B cell (primary cell): ENCODE measurements at regions not wholly inside any gene's neighbourhood (a gene's known extent, or its start where the extent isn't known, plus 50 kb on each side); places are given as distances from the start of the nearest gene placed in this dataset.

Source experiments
- ATAC-seq: fragments of 200-7000 bp; cut with Tn5 transposase; one replicate; pipeline ENCODE4 v1.10.0; 2021; ENCODE audit warnings: low read depth, mild to moderate bottlenecking, moderate number of reproducible peaks, moderate library complexity
- CTCF ChIA-PET: fragments of 350-600 bp; sonication (Branson Sonifier 250); formaldehyde crosslinking; loops from one replicate; lab custom pipeline; 2021; ENCODE audit warnings: antibody characterized with exemption, inconsistent platforms; lab: Charles Lee
- POLR2A ChIA-PET: fragments of 350-600 bp; sonication (Branson Sonifier 250); formaldehyde crosslinking; loops from one replicate; lab custom pipeline; 2021; ENCODE audit warnings: antibody characterized with exemption; lab: Charles Lee
- DNase-seq: peaks from one replicate; pipeline ENCODE4 v3.0.0; 2013
- H2AFZ ChIP-seq: 2 replicates; pipeline ENCODE4 v1.6.1; 2012; ENCODE audit warnings: mild to moderate bottlenecking, low read depth, low read length; ENCODE audit not compliant: insufficient read depth, poor library complexity, severe bottlenecking
- H3K27ac ChIP-seq, 2 donors: 1 replicate in 1 of 2; 2 replicates in 1 of 2; pipeline ENCODE4 v1.5.1; 2012 to 2013; ENCODE audit warnings: low read length in 2 of 2, mild to moderate bottlenecking in 2 of 2, moderate library complexity in 1 of 2
- H3K27me3 ChIP-seq, 4 experiments: fragments of 200-600 bp in 1 of 4; sonication (generic) in 1 of 4; replicated peaks in 1 of 4; 1 replicate in 2 of 4; 2 replicates in 2 of 4; pipeline versions ENCODE4 v1.6.1 to v1.7.0; 2013 to 2016; ENCODE audit warnings: low read length in 3 of 4, mild to moderate bottlenecking in 2 of 4, mixed read lengths in 1 of 4, moderate library complexity in 1 of 4; ENCODE audit not compliant: insufficient read depth in 4 of 4, control insufficient read depth in 3 of 4; ENCODE audit errors: control extremely low read depth in 1 of 4
- H3K36me3 ChIP-seq, 2 experiments: replicated peaks in 1 of 2; 1 replicate in 1 of 2; 2 replicates in 1 of 2; pipeline versions ENCODE4 v1.6.1 to v1.7.1; 2013; ENCODE audit warnings: low read length in 1 of 2; ENCODE audit not compliant: insufficient read depth in 2 of 2, control insufficient read depth in 1 of 2; ENCODE audit errors: control extremely low read depth in 1 of 2, extremely low read depth in 1 of 2
- H3K4me1 ChIP-seq, 2 donors: fragments of 200-600 bp in 1 of 2; sonication (generic) in 1 of 2; 1 replicate in 1 of 2; 2 replicates in 1 of 2; pipeline versions ENCODE4 v1.5.1 to v1.6.1; 2013 to 2017; ENCODE audit warnings: low read length in 2 of 2; ENCODE audit not compliant: control insufficient read depth in 2 of 2, insufficient read depth in 2 of 2
- H3K4me2 ChIP-seq: replicated peaks from 2 replicates; pipeline ENCODE3; 2012; ENCODE audit warnings: mild to moderate bottlenecking, low read depth, low read length; ENCODE audit not compliant: poor library complexity, severe bottlenecking
- H3K4me3 ChIP-seq, 5 experiments: fragments of 200-600 bp in 1 of 5; sonication (generic) in 1 of 5; 1 replicate in 3 of 5; 2 replicates in 2 of 5; pipeline versions ENCODE4 v1.5.1 to v1.7.0; 2011 to 2016; ENCODE audit warnings: low read length in 4 of 5, mild to moderate bottlenecking in 4 of 5, low read depth in 2 of 5, control low read depth in 1 of 5, moderate library complexity in 1 of 5; ENCODE audit not compliant: insufficient read depth in 1 of 5; ENCODE audit errors: control extremely low read depth in 1 of 5, extremely low read depth in 1 of 5
- H3K79me2 ChIP-seq: fragments of 200-600 bp; sonication (generic); one replicate; pipeline ENCODE4 v1.6.0; 2016; ENCODE audit warnings: low read length; ENCODE audit not compliant: control insufficient read depth, insufficient read depth
- H3K9ac ChIP-seq: fragments of 200-600 bp; sonication (generic); 2 replicates; pipeline ENCODE4 v1.6.1; 2017; ENCODE audit warnings: mild to moderate bottlenecking, low read length, moderate library complexity
- H3K9me3 ChIP-seq, 3 donors: one replicate each; pipeline versions ENCODE4 v1.6.1 to v1.7.1; 2013; ENCODE audit warnings: low read length in 2 of 3; ENCODE audit not compliant: control insufficient read depth in 2 of 3, insufficient read depth in 1 of 3; ENCODE audit errors: control extremely low read depth in 1 of 3
- H4K20me1 ChIP-seq: 2 replicates; pipeline ENCODE4 v1.6.0; 2012; ENCODE audit warnings: mild to moderate bottlenecking, low read length; ENCODE audit not compliant: insufficient read depth, control insufficient read depth, poor library complexity, severe bottlenecking
- H3K27ac Mint-ChIP-seq: one replicate; pipeline ENCODE4 v1.8.0; 2021; ENCODE audit warnings: mixed read lengths
- H3K27me3 Mint-ChIP-seq: one replicate; pipeline ENCODE4 v1.8.0; 2021; ENCODE audit warnings: mixed read lengths
- H3K4me1 Mint-ChIP-seq: one replicate; pipeline ENCODE4 v1.8.0; 2021; ENCODE audit warnings: mixed read lengths
- H3K4me3 Mint-ChIP-seq: one replicate; pipeline ENCODE4 v1.8.0; 2021; ENCODE audit warnings: mixed read lengths
- H3K9me3 Mint-ChIP-seq: one replicate; pipeline ENCODE4 v1.8.0; 2022; ENCODE audit warnings: mixed read lengths; ENCODE audit not compliant: insufficient read depth
- CTCF ChIP-seq: fragments of 200-600 bp; IDR thresholded peaks from one replicate; pipeline ENCODE4 v1.8.0; 2022; ENCODE audit warnings: antibody characterized with exemption, mild to moderate bottlenecking
- EZH2 ChIP-seq: IDR thresholded peaks from 2 replicates; pipeline ENCODE4 v1.6.1; 2012; ENCODE audit warnings: borderline replicate concordance, low read depth, mild to moderate bottlenecking, moderate library complexity, low read length; ENCODE audit not compliant: insufficient read depth, poor library complexity, severe bottlenecking
- WGBS: methylation state at CpG from one replicate; pipeline ENCODE4 v1.1.5; 2013; ENCODE audit warnings: missing lambda C conversion rate; ENCODE audit not compliant: insufficient coverage; 5-methylcytosine and 5-hydroxymethylcytosine counted together
- intact Hi-C: fragments of 100-400 bp; cut with micrococcal nuclease; formaldehyde crosslinking; loops from one replicate; pipeline ENCODE4 v1.10.0; 2022

- DNase-seq = no peak
- H4K20me1 ChIP-seq = no peaks in the 10 kb centered on the region
- no peak overlapping the region for H3K27ac ChIP-seq
- no peak overlapping the region for H3K27ac Mint-ChIP-seq
- intact Hi-C loops = no loop called here
- ChIA-PET CTCF (interaction anchor here (1.0 kb wide), 1 partner anchor 18 kb away, joined by 3 read pairs; no protein-coding TSS in a partner anchor), POLR2A (no interaction called here)
- 94% methylated on average over 23 of the region's 23 CpGs for WGBS
- H3K4me3 ChIP-seq = no peak overlapping the region
- H3K4me2 ChIP-seq = no peak overlapping the region
- no peak overlapping the region for H3K9ac ChIP-seq
- H3K36me3 ChIP-seq = no peaks in the 10 kb centered on the region
- ATAC-seq = no peak
- H2AFZ ChIP-seq = no peak overlapping the region
- peaks cover 28 to 31% of the 10 kb centered on the region in 2 donors for H3K4me1 ChIP-seq
- no peaks in the 10 kb centered on the region for H3K79me2 ChIP-seq
- H3K27me3 Mint-ChIP-seq = no peaks in the 10 kb centered on the region
- no peaks in the 10 kb centered on the region for H3K27me3 ChIP-seq
- H3K4me3 Mint-ChIP-seq = no peak overlapping the region
- H3K9me3 ChIP-seq = peaks cover 0 to 12% (median 0%) of the 10 kb centered on the region in 3 donors
- peaks cover 33% of the 10 kb centered on the region for H3K4me1 Mint-ChIP-seq
- no peak for TF ChIP-seq CTCF
- TF ChIP-seq EZH2 = no peak
- H3K9me3 Mint-ChIP-seq = no peaks in the 10 kb centered on the region
Observed at GRCh38 chr5:124976086-124976485, 229.6 kb upstream of the ZNF608 start.

GRCh38 chr5:124979251-124979650, 232.8 kb upstream of the ZNF608 start:
- Mint-ChIP-seq H3K9me3 (no peaks in the 10 kb centered on the region), H3K4me3 (no peak overlapping the region), H3K4me1 (peaks cover 52% of the 10 kb centered on the region), H3K27me3 (no peaks in the 10 kb centered on the region), H3K27ac (no peak overlapping the region)
- TF ChIP-seq CTCF (no peak), EZH2 (no peak)
- Histone ChIP-seq H3K9ac (no peak overlapping the region), H4K20me1 (no peaks in the 10 kb centered on the region), H3K79me2 (no peaks in the 10 kb centered on the region), H3K4me3 (no peak overlapping the region), H3K36me3 (no peaks in the 10 kb centered on the region), H3K4me1 (peaks cover 46% of the 10 kb centered on the region in 2 donors), H3K4me2 (no peak overlapping the region), H3K27ac (no peak overlapping the region), H3K27me3 (no peaks in the 10 kb centered on the region), H2AFZ (no peak overlapping the region), H3K9me3 (peaks cover 0 to 26% (median 9%) of the 10 kb centered on the region in 3 donors)
- ATAC-seq (no peak), DNase-seq (no peak)
- ChIA-PET POLR2A (no interaction called here), CTCF (no interaction called here)
- no CpG with 5 or more reads among the region's 2 CpGs for WGBS
- intact Hi-C loops = no loop called here
